Mucosa of stomach (tissue), 1 donor: ENCODE measurements at regions not wholly inside any gene's neighbourhood (a gene's known extent, or its start where the extent isn't known, plus 50 kb on each side); places are given as distances from the start of the nearest gene placed in this dataset.

Experiments
- H3K27me3 ChIP-seq: one replicate; pipeline ENCODE4 v1.7.0; 2013; ENCODE audit warnings: mild to moderate bottlenecking, low read length; ENCODE audit not compliant: control insufficient read depth, insufficient read depth
- H3K36me3 ChIP-seq: one replicate; pipeline ENCODE4 v1.7.0; 2013; ENCODE audit warnings: low read length; ENCODE audit not compliant: control insufficient read depth, insufficient read depth
- H3K4me1 ChIP-seq: one replicate; pipeline ENCODE4 v1.7.0; 2013; ENCODE audit warnings: mild to moderate bottlenecking, low read length; ENCODE audit not compliant: control insufficient read depth, insufficient read depth
- H3K4me3 ChIP-seq: one replicate; pipeline ENCODE4 v1.7.0; 2013; ENCODE audit warnings: low read length
- H3K9ac ChIP-seq: one replicate; pipeline ENCODE4 v1.7.0; 2013; ENCODE audit warnings: mild to moderate bottlenecking, low read length, moderate library complexity
- H3K9me3 ChIP-seq: one replicate; pipeline ENCODE4 v1.7.0; 2013; ENCODE audit warnings: mild to moderate bottlenecking, low read length, moderate library complexity; ENCODE audit not compliant: control insufficient read depth
- donor health status: Pancreatic carcinoma.

DNA sequence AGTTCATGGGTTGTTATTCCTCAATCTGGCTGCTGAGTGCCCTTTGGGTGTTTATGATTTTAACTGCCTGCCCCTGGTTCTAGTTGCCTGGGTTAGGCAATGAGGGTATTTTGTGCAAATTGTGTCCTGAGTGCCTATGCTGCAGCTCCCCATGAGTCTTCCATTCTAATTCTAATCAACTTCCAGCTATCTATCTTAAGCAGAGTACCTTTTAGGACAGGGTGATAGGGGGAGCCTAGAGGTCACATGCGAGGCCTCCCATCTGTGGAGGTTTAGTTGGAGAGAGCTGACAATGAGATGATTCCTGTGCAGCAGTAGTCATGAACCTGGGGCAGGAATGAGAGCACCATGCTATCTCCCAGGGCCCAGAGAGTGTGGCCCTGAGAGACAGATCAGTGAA, 225.9 kb upstream of the PLEKHG7 start:
- H3K4me3 ChIP-seq = no peak overlapping the region
- H3K9me3 ChIP-seq = no peaks in the 10 kb centered on the region
- no peaks in the 10 kb centered on the region for H3K4me1 ChIP-seq
- H3K36me3 ChIP-seq = no peaks in the 10 kb centered on the region
- no peak overlapping the region for H3K9ac ChIP-seq
- no peaks in the 10 kb centered on the region for H3K27me3 ChIP-seq

DNA sequence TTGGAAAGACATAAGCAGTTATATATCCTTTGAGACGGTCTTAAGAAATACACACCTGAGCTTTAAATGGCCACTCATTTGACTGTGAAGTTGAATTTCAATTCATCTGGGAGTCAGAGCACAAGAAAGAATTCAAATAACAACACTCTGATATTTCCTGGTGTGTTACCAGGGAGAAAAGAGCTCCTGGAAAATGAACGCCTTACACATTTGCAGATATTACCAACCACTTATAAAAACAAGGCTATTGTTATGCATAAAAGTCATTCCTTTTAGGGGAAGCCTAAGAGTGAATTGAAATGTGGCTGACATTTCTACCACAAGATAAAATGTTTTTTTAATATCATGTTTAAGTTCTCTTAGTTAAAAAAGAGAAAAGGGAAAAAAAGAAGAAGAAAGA, 229.2 kb upstream of the PLEKHG7 start:
- peaks cover under 1% of the 10 kb centered on the region for H3K4me1 ChIP-seq
- no peaks in the 10 kb centered on the region for H3K36me3 ChIP-seq
- H3K27me3 ChIP-seq = no peaks in the 10 kb centered on the region
- no peaks in the 10 kb centered on the region for H3K9me3 ChIP-seq
- no peak overlapping the region for H3K4me3 ChIP-seq
- no peak overlapping the region for H3K9ac ChIP-seq

DNA sequence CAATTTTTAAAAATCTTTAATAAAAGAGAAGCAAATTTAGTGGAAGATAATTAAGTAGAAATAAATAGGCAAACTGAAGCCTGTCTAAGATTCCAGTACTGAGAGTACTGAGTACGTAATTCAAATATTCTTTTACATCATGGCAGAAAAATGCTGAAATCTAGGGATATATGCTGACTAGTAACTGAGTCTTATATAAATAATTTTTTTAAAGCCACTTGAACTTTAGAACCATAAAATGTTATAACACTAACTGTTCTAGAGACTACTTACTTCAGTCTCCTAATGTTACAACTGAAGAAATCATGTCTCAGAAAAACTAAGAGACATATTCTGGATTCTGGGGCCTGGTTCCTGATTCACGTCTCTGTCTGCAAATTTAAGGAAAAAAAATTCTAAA, 230.6 kb upstream of the PLEKHG7 start:
- Histone ChIP-seq H3K4me3 (no peak overlapping the region), H3K9ac (no peak overlapping the region), H3K4me1 (peaks cover 9% of the 10 kb centered on the region), H3K27me3 (no peaks in the 10 kb centered on the region), H3K36me3 (no peaks in the 10 kb centered on the region), H3K9me3 (no peaks in the 10 kb centered on the region)

DNA sequence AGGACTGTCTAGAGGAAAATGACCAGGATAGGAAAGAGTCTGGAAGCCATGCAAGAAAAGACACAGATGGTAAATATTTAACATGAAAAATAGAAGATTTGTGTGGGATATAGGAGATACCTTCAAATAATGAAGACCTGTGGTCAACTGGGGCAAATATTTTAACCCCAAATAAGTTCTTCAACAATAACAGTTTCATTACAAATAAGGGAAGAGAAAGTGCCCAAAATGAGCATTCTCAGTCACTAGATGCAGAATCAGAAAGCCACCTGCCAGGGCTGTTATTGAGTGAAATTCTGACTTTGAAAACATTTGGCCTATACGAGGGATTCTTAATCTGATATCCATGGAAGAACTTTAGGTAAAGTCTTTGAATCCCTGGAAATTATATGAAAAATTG, 231.2 kb upstream of the PLEKHG7 start:
- H3K4me1 ChIP-seq = peaks cover 9% of the 10 kb centered on the region
- H3K4me3 ChIP-seq = no peak overlapping the region
- H3K27me3 ChIP-seq = no peaks in the 10 kb centered on the region
- no peaks in the 10 kb centered on the region for H3K36me3 ChIP-seq
- no peaks in the 10 kb centered on the region for H3K9me3 ChIP-seq
- no peak overlapping the region for H3K9ac ChIP-seq

DNA sequence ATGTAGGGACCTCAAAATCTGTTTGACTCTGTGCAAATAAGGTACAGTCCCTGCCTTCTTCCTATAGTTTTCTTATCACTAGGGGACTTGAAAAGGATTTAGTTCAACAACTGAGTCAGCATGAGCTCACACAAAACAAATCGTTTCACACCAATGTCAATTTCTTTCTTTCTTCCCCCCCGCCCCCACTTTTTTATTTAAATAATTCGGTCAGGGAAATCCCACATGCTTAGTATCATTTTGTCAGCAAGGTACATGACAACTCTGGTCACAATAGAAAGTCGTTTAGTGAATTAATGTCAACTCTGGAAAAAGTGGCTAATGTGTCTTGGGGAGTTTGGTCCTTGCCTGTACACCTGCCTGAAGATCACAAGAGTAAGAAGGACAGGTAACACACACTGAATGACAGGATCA, 232.2 kb upstream of the PLEKHG7 start:
- no peaks in the 10 kb centered on the region for H3K27me3 ChIP-seq
- H3K9me3 ChIP-seq = no peaks in the 10 kb centered on the region
- H3K9ac ChIP-seq = no peak overlapping the region
- no peaks in the 10 kb centered on the region for H3K36me3 ChIP-seq
- H3K4me1 ChIP-seq = peaks cover 9% of the 10 kb centered on the region
- no peak overlapping the region for H3K4me3 ChIP-seq

DNA sequence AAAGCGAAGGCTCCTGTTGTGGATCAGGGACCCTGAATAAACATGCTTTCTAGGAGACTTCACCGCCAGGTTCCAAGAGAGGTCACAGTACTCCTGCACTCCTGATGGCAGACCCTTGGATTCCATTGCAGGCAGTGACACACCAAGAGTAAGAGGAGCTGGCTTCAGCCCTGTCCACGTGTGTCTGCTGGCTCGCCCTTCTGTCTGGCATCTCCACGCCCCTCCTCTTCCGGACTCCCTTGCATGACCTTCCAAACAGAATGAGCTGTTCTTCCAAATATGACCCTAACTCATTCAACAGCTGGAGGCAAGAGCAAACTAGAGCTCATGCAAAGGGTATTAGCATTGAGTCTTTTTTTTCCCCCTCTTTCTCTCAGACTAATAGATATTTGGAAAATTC, 233.0 kb upstream of the PLEKHG7 start:
- peaks cover 9% of the 10 kb centered on the region for H3K4me1 ChIP-seq
- H3K36me3 ChIP-seq = no peaks in the 10 kb centered on the region
- no peaks in the 10 kb centered on the region for H3K9me3 ChIP-seq
- no peak overlapping the region for H3K4me3 ChIP-seq
- H3K9ac ChIP-seq = no peak overlapping the region
- H3K27me3 ChIP-seq = no peaks in the 10 kb centered on the region

DNA sequence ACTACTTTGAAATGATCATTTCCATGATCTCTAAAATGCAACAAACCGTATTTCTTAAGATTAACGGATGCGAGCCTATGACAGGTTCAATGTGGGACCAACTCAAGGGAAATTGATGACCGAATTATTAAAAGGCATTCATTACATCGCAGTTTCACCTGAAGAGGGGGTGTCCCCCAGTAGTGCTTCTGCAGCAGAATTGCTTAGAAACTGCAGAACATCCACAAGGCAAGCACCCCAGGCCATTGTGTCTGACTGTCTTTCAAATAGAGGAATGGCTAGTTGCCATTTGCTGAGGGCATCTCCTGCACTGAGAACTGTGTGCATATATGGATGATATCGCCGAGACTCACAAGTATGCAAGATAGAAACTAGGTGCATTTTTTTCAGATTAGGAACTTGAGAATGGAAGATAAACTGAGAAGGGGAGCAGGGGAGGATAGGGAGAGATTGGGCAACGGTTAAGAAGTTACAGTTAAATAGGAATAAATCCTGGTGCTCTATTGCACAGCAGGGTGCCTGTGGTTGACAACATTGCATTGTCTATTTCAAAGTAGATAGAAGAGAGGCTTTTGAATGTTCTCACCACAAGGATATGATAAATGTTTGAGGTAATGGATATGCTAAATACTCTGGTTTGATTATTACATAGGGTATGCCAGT, 234.3 kb upstream of the PLEKHG7 start:
- H3K9ac ChIP-seq = no peak overlapping the region
- peaks cover 9% of the 10 kb centered on the region for H3K4me1 ChIP-seq
- no peak overlapping the region for H3K4me3 ChIP-seq

DNA sequence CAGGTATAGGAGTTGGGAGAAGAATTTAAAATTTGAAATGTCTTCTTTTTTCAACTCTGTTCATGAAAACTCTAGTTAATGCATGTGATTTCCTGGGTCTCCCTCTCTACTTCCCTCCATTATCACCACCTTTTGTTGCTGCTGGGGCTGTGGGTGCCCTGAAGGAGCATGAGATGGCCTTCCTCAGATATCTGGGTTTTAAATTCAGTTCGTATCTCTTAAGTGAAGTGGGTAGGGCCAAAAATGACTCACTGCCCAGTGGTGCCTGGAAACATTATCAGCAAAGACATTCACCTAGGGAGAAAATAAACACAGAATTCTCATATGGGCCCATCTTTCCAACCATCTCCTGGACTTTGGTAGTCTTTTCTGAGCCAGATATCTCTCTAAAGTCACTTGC, 234.9 kb upstream of the PLEKHG7 start:
- no peaks in the 10 kb centered on the region for H3K27me3 ChIP-seq
- no peak overlapping the region for H3K9ac ChIP-seq
- no peaks in the 10 kb centered on the region for H3K9me3 ChIP-seq
- H3K4me1 ChIP-seq = peaks cover 9% of the 10 kb centered on the region
- H3K4me3 ChIP-seq = no peak overlapping the region
- no peaks in the 10 kb centered on the region for H3K36me3 ChIP-seq

More for the DNA sequence above, 234.3 kb upstream of the PLEKHG7 start:
- no peaks in the 10 kb centered on the region for H3K36me3 ChIP-seq
- no peaks in the 10 kb centered on the region for H3K9me3 ChIP-seq
- no peaks in the 10 kb centered on the region for H3K27me3 ChIP-seq

DNA sequence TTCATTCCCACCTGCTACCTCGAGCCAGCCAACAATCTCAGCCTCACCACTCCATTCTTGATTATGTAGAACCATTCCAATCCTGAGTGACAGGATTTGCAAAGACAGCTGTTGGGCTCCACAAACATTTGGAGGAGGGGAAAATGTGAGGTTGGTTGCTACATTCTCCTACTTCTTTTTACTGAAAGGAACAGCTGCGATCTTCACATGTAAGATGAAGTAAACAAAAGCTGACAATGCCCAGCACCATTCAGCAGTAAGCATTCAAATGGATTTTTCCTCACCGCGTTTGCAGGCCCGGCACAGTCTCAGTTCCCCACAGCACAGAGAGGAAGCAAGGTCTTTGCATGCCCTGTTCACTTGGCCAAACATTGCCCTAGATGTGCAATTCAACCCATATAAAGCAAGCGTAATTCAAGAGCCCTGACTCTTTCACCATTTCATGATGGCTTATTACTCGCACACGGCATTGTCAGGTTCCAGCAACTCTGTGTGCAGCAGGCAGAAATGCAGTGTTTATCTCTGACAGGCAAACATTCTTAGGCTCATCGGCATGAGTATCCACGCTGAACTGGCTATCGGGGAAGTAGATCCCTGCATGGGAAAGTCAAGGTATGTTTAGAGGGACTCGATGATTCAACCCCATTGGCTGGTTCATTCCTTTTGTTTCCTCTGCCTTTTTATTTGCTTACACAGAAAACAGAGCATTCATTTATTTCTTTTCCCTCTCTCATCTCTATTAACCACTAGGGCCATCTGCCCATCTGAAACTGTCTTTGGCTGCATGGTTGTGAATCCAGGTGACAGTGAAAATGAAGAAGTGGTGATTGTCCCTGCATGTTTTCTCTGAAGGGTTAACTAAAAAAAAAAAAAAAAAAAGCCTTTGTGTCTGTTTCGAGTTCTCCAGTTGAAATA, 236.1 kb upstream of the PLEKHG7 start:
- no peaks in the 10 kb centered on the region for H3K27me3 ChIP-seq
- no peak overlapping the region for H3K4me3 ChIP-seq
- H3K9me3 ChIP-seq = no peaks in the 10 kb centered on the region
- no peak overlapping the region for H3K9ac ChIP-seq
- H3K36me3 ChIP-seq = no peaks in the 10 kb centered on the region
- H3K4me1 ChIP-seq = peaks cover 9% of the 10 kb centered on the region

DNA sequence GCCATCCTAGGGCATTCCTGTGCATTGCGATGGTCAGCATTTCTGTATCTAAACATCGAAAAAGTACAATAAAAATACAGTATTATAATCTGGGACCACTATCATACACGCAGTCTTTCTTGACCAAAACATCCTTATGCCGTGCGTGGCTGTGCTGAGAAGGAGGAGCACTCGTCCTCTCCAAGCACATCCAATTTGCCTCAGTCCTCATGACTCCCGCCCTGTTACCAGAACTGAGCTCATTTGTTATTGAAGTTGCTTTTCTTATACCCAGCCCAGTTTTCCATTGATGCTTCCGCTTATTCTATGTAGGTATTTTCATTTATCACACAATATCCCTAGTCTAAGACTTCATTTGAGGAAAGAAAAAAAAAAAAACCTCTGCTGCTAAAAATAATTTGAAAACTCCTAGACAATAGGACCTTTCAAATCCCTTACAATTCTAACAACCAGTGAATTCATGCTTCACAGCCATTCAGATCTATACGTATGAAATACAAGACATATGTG, 236.9 kb upstream of the PLEKHG7 start:
- Histone ChIP-seq H3K4me3 (no peak overlapping the region), H3K9ac (no peak overlapping the region), H3K9me3 (no peaks in the 10 kb centered on the region), H3K36me3 (no peaks in the 10 kb centered on the region), H3K27me3 (no peaks in the 10 kb centered on the region), H3K4me1 (peaks cover 9% of the 10 kb centered on the region)

DNA sequence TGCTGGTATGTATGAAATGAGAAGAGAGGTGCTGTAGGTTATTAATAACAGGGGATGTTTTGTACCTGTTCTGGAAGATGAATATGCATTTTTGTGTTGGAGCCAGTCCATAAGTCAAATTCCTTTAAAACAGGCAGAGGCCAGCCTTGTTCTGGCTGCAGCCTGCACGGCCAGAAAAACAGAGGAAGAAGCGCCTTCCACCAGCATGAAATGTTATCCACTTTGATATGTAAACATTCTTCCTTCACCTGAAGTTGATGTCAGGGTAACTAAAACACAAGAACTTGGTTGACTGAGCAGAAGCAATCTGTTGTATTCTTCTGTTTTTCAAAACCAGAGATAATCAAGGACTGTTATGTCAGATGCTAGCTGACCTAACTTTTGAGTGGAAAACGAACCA, 237.9 kb upstream of the PLEKHG7 start:
- Histone ChIP-seq H3K9me3 (no peaks in the 10 kb centered on the region), H3K4me3 (no peak overlapping the region), H3K9ac (no peak overlapping the region), H3K4me1 (peaks cover 9% of the 10 kb centered on the region), H3K27me3 (no peaks in the 10 kb centered on the region), H3K36me3 (no peaks in the 10 kb centered on the region)

DNA sequence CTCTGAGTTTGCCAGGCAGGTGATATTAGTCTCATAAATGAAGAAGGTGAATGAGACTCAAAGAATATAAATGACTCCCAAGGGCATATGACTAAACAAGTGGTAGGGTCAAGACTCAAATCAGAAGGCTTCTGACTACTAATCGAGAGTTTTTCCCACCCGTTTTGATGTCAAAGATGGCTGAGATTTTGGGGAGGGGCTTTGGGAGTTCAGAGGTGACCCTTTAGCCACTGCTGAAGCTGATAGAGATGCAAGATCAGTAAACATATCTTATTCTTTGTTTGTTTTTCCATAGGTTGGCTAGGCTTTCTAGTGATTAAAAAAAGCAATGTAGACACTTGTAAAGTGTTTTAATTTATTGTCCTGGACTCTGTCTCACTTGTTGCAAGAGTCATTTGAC, 239.6 kb upstream of the PLEKHG7 start:
- H3K4me1 ChIP-seq = peaks cover 5% of the 10 kb centered on the region

More for the DNA sequence above, 239.6 kb upstream of the PLEKHG7 start:
- Histone ChIP-seq H3K36me3 (no peaks in the 10 kb centered on the region), H3K27me3 (no peaks in the 10 kb centered on the region), H3K4me3 (no peak overlapping the region), H3K9ac (no peak overlapping the region), H3K9me3 (no peaks in the 10 kb centered on the region)
